ENCODE measurements at regions not wholly inside any gene's neighbourhood (a gene's known extent, or its start where the extent isn't known, plus 50 kb on each side); places are given as distances from the start of the nearest gene placed in this dataset.

- no peak for TF ChIP-seq CTCF (conservative IDR thresholded peaks at IDR 0.05; ENCODE audit: low read length)
- no peak for TF ChIP-seq EZH2phosphoT487 (IDR thresholded peaks at IDR 0.05; ENCODE audit: borderline replicate concordance)
These were observed 605.0 kb downstream of the CCSER2 start for GRCh38 chr10:84933402-84933801.

Measured in Loucy (cell line).